ENCODE measurements at regions not wholly inside any gene's neighbourhood (a gene's known extent, or its start where the extent isn't known, plus 50 kb on each side); places are given as distances from the start of the nearest gene placed in this dataset.

- TF ChIP-seq CTCF (IDR thresholded peaks at IDR 0.05 in 2 of 3, conservative IDR thresholded peaks at IDR 0.05 in 1 of 3; ENCODE audit: borderline replicate concordance in 1 of 3, insufficient read depth in 1 of 3, low read depth in 2 of 3, low read length in 2 of 3) (no peak), ELF1 (IDR thresholded peaks at IDR 0.05; ENCODE audit: borderline replicate concordance, low read depth) (no peak), EZH2 (IDR thresholded peaks at IDR 0.05) (no peak), EZH2phosphoT487 (IDR thresholded peaks at IDR 0.05; ENCODE audit: borderline replicate concordance) (no peak), MAX (IDR thresholded peaks at IDR 0.05) (no peak), POLR2AphosphoS5 (IDR thresholded peaks at IDR 0.05; ENCODE audit: low read depth, low read length) (no peak), REST (IDR thresholded peaks at IDR 0.05; ENCODE audit: low read depth) (no peak), ZFX (IDR thresholded peaks at IDR 0.05) (no peak), ZBTB33 (IDR thresholded peaks at IDR 0.05; ENCODE audit: extremely low read depth, insufficient replicate concordance, low read length) (no peak), POLR2A (IDR thresholded peaks at IDR 0.05; ENCODE audit: borderline replicate concordance, extremely low read depth, insufficient read depth, insufficient read length) (no peak), CEBPB (IDR thresholded peaks at IDR 0.05; ENCODE audit: low read depth) (no peak)
Measured at GRCh38 chr13:91151921-91152320, 195.6 kb upstream of the MIR17HG start.

Measured in HCT116 (cell line).